DND-41 (cell line): ENCODE measurements at regions not wholly inside any gene's neighbourhood (a gene's known extent, or its start where the extent isn't known, plus 50 kb on each side); places are given as distances from the start of the nearest gene placed in this dataset.

Source experiments
- EZH2 ChIP-seq: IDR thresholded peaks from 3 replicates; pipeline ENCODE4 v1.6.1; 2012; ENCODE audit warnings: borderline replicate concordance, low read depth, mild to moderate bottlenecking, moderate library complexity, low read length, inconsistent platforms; ENCODE audit not compliant: severe bottlenecking
- TF ChIP-seq, protein P1 (sequence below): IDR thresholded peaks from 2 replicates; pipeline ENCODE4 v1.5.1; 2012; ENCODE audit warnings: borderline replicate concordance, low read length, moderate library complexity, mild to moderate bottlenecking; ENCODE audit not compliant: poor library complexity, severe bottlenecking; ENCODE audit errors: extremely low read depth

DNA sequence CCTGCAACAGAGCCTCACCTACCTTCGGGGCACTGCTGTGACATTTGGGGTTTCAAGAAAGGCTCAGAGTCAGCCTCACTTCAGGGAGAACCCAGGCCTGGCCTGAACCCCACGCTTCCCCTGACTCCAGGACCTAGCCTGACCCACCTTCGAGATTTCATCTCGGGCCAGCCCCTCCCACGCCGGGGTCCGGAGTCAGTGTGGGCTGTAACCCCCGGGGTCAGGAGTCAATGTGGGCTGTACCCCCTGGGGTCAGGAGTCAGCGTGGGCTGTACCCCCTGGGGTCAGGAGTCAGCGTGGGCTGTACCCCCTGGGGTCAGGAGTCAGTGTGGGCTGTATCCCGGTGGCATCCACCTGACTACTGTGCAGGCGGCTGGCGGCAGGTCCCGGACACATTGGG is 183.0 kb upstream of the RAB4A start:
- TF ChIP-seq, protein P1, sequence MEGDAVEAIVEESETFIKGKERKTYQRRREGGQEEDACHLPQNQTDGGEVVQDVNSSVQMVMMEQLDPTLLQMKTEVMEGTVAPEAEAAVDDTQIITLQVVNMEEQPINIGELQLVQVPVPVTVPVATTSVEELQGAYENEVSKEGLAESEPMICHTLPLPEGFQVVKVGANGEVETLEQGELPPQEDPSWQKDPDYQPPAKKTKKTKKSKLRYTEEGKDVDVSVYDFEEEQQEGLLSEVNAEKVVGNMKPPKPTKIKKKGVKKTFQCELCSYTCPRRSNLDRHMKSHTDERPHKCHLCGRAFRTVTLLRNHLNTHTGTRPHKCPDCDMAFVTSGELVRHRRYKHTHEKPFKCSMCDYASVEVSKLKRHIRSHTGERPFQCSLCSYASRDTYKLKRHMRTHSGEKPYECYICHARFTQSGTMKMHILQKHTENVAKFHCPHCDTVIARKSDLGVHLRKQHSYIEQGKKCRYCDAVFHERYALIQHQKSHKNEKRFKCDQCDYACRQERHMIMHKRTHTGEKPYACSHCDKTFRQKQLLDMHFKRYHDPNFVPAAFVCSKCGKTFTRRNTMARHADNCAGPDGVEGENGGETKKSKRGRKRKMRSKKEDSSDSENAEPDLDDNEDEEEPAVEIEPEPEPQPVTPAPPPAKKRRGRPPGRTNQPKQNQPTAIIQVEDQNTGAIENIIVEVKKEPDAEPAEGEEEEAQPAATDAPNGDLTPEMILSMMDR = no peak
- TF ChIP-seq EZH2 = no peak
